ENCODE measurements at regions not wholly inside any gene's neighbourhood (a gene's known extent, or its start where the extent isn't known, plus 50 kb on each side); places are given as distances from the start of the nearest gene placed in this dataset.
"Not testable (repeated sequence)": the region's sequence is repeated elsewhere in the genome, so short reads cannot be mapped to it uniquely, and the experiment has no call there.

DNA sequence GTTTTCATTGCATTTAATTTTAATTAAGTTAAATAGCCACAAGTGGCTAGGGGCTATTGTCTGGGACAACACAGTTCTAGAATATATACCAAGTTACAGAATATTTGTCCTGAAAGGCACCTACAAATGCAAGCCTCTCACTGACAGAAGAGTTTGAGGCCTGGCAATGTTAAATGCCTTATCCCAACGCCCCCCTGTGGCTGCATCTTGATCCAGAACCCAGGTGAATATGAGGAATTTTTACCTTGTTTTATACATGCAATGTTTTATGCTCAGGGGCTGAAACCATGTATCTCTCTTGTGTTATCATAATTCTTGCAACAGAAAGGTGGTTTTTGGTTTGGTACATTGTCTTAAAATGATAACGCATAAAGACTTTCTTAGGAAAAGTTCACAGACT, 71.8 kb upstream of the SEC11C start:
- H3K4me3 Mint-ChIP-seq, result no peak overlapping the region
- H3K4me1 Mint-ChIP-seq (ENCODE audit: low read depth), result peaks cover 4% of the 10 kb centered on the region
- no peaks in the 10 kb centered on the region for H3K36me3 Mint-ChIP-seq (ENCODE audit: low read depth)
- H3K9me3 Mint-ChIP-seq, result no peaks in the 10 kb centered on the region
- peaks cover 6% of the 10 kb centered on the region for H3K27me3 Mint-ChIP-seq
- H3K27ac Mint-ChIP-seq, result no peak overlapping the region
- no peak for DNase-seq

DNA sequence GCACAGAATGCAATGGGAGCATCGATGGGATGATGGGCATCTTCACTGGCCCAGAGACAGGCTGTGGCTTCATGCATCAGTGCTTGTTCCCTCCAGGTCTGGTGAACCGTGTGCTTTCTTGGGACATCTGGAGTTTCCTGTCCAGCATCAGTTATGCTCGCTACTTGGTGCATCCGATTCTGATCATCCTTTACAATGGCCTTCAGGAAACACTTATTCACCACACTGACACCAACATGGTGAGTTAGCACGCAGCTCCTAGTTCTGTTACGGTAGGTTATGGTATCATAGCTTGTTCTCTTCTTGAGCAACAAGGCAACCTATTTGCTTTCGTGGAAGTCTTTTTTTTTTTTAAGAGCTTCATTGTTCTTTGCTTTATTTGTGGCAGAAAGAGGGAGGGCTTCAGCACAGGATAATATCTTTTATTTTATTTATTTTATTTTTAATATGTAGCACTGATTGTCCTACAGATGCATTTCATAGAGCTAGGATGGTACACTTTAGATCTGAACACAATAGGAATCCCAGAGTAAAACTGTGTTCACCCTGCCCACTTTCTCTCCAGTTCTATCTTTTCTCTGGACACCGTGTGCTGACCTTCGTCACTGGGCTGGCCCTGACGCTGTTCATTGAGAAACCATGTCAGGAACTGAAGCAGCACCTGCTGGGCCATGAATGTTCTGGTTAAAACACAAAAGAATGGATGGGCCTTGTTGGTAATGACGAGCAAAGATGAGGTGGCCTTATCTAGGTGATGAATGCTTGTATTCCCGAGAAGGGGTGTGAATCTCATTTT, 71.2 kb upstream of the SEC11C start:
- peaks cover 5% of the 10 kb centered on the region for H3K27me3 Mint-ChIP-seq
- H3K9me3 Mint-ChIP-seq, result no peaks in the 10 kb centered on the region
- H3K36me3 Mint-ChIP-seq (ENCODE audit: low read depth), result no peaks in the 10 kb centered on the region
- DNase-seq, result no peak
- no peak overlapping the region for H3K4me3 Mint-ChIP-seq
- no peak overlapping the region for H3K27ac Mint-ChIP-seq
- H3K4me1 Mint-ChIP-seq (ENCODE audit: low read depth), result peaks cover 6% of the 10 kb centered on the region

DNA sequence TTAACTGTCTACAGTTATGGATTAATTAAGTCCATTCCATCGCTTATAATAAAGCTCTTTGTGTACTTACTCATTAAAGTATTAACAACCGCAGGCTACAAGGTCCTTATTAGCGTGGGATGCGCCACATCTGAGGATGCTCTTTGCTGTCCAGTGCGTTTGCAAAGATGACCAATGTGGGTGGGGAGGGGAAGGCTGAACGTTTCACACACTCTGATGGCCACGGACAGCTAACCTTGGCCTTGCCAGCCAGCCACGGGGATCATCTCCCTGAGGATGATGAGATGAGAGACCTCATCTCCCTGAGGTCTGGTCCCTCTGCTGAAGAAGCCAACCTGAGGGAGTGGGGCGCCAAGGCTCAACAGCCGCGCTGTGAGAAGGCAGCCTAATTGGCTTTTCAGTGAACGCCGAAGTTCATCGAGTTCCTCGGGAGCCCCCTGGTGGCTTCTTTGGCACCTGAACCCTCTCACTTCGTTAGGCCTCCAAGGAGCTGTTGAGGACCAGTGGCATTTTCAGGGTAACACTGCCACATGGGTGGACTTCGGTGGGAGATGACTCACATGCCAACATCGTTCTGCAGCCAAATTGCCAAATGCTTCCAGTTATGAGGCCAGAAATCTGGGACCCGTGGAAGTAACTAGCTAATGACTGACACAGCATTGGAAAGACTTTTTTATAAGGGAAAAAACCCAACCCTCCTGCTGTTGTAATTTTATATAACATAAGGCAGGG, 69.3 kb upstream of the SEC11C start:
- Mint-ChIP-seq H3K4me3 (no peak overlapping the region), H3K4me1 (ENCODE audit: low read depth) (peaks cover 6% of the 10 kb centered on the region), H3K36me3 (ENCODE audit: low read depth) (no peaks in the 10 kb centered on the region), H3K27ac (no peak overlapping the region), H3K9me3 (no peaks in the 10 kb centered on the region), H3K27me3 (peaks cover 4% of the 10 kb centered on the region)
- peak; percentile 86 for DNase-seq

DNA sequence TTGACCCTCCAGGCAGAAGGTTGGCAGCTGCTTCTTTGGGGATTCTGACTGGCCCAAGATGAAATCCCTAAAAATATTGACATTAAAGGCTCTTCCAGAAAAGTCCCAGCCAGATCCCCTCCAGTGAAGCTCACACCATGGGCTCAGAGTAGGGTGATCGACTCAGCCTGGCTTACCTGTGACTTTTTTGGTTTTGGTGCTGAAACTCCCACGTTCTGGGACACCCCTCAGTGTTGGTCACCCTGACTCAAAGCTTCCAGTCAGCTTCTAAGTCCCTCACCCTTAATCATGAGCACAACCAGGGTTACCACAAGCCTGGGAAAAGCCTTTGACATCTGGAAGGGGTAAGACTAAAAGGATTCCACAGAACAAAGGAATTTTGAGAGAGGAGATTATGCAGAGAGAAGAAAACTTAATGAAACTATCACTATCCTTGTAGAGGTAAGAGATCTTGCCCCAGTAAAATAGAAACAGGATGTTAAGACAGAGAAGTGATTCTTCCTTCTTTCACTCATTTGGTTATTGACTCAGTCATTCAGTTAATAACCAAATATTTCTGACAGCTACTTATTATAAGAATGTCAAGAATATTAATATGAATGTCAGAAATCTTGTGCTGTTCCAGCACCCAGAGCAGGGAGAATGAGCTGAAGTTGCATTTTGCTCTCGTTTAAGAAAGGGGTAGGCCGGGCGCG, 66.8 kb upstream of the SEC11C start:
- Mint-ChIP-seq H3K4me1 (ENCODE audit: low read depth) (peaks cover 6% of the 10 kb centered on the region), H3K4me3 (no peak overlapping the region), H3K27ac (no peak overlapping the region), H3K9me3 (no peaks in the 10 kb centered on the region), H3K27me3 (peaks cover 16% of the 10 kb centered on the region), H3K36me3 (ENCODE audit: low read depth) (no peaks in the 10 kb centered on the region)
- DNase-seq, result no peak

DNA sequence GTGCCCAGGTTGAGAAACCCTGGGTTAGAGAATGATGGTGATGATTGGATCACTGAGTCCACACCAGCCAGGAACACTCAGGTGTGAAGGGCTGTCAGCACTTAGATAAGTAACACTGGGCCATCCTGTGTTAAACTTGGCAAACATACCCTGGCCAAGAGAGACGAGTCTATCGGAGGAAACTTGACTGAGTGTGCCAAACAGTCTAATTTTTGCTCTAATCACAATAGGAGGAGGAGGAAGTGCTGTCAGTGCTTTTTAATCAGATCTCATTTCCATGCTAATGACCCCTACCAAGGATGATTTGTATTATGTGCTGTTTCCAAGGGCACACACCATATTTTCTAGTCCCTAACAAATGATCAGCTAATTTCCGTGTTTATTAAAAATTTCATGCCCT, 63.8 kb upstream of the SEC11C start:
- Mint-ChIP-seq H3K4me3 (no peak overlapping the region), H3K9me3 (no peaks in the 10 kb centered on the region), H3K27ac (no peak overlapping the region), H3K36me3 (ENCODE audit: low read depth) (no peaks in the 10 kb centered on the region), H3K27me3 (peaks cover 29% of the 10 kb centered on the region), H3K4me1 (ENCODE audit: low read depth) (peaks cover 5% of the 10 kb centered on the region)
- DNase-seq, result no peak

DNA sequence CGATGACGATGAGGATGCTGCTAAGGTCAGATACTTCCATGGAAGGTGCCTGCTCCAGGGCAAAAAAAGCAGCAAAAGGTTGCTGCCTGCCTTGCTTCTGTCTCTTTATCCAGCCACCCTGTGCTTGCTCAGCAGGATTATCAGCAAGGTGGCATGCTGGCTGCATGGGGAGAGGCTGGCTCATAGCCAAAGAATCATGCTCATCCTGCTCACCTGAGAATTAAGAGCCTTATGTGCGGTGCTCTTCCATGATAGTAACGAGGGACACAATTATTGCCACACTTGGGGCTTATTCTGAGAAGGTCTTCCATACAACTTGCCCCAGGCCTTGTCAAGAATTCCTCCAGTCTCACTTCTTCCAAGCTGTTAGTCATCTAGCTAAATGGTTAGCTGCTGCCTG, 60.4 kb upstream of the SEC11C start:
- H3K27ac Mint-ChIP-seq, result no peak overlapping the region
- peaks cover 49% of the 10 kb centered on the region for H3K27me3 Mint-ChIP-seq
- no peak for DNase-seq
- no peak overlapping the region for H3K4me3 Mint-ChIP-seq
- peaks cover 5% of the 10 kb centered on the region for H3K4me1 Mint-ChIP-seq (ENCODE audit: low read depth)
- no peaks in the 10 kb centered on the region for H3K9me3 Mint-ChIP-seq
- no peaks in the 10 kb centered on the region for H3K36me3 Mint-ChIP-seq (ENCODE audit: low read depth)

DNA sequence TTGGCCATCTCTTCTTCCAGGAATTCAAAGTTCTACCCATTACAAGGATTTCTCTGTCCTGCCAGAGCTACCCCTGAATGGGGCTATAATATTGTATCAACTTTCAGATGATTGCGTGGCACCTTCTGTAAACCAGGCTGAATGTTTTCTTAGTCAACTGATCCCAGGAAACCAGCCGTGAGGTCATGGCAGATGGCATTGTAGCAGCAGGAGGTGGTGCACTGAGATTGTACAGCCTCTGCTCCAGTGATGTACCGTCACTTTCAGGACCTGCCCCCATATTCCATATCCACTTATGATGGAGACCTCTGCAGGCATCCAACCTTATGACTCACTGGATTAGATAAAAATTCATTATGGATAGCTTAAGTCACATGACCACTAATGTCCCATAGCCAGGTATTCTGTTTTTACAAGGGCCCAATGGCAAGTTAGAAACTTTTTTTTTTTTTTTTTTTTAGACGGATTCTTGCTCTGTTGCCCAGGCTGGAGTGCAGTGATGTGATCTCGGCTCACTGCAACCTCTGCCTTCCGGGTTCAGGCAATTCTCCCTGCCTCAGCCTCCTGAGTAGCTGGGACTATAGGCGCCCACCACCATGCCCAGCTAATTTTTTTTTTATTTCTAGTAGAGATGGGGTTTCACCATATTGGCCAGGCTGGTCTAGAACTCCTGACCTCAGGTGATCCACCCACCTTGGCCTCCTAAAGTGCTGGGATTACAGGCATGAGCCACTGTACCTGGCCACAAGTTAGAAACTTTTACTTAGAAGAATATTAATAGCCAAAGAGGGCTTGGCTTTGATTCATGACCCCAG, 59.8 kb upstream of the SEC11C start:
- not testable (repeated sequence) for H3K27ac Mint-ChIP-seq; H3K9me3 Mint-ChIP-seq; H3K4me3 Mint-ChIP-seq; H3K4me1 Mint-ChIP-seq (ENCODE audit: low read depth); H3K36me3 Mint-ChIP-seq (ENCODE audit: low read depth); DNase-seq
- H3K27me3 Mint-ChIP-seq, result peaks cover 50% of the 10 kb centered on the region

DNA sequence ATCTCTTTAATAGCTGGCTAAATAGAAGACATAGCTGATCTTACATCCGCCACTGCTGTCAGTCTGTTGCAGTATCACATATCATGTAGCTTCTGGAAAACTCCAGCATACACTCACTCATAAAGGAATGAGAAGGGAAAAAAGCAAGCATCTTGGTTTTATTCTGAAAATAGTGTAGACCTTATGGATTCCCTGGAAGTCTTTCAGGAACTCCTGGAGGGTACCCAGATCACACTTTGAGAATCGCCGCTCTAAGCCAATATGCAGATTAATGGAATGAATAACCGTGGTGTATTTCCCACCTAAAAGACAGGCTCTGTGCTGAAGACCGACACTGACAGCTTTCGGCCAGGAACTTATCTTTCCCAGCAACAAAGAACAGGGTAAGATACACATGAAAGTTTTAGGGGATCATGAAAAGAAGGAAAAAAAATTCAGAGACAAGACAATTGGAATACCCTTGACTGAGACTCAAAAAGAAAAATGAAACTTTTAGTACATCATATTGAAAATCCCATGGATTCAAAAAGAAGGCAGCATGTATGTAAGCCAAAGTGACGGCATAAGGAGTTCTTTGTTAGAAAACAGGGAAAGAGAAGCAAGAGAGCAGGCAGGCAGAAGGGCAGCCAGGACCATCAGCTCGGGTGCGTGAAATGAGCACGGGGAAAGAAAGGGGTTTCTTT, 56.4 kb upstream of the SEC11C start:
- H3K9me3 Mint-ChIP-seq, result no peaks in the 10 kb centered on the region
- peaks cover 35% of the 10 kb centered on the region for H3K27me3 Mint-ChIP-seq
- no peak for DNase-seq
- H3K4me1 Mint-ChIP-seq (ENCODE audit: low read depth), result peaks cover 11% of the 10 kb centered on the region
- H3K4me3 Mint-ChIP-seq, result no peak overlapping the region
- no peaks in the 10 kb centered on the region for H3K36me3 Mint-ChIP-seq (ENCODE audit: low read depth)
- H3K27ac Mint-ChIP-seq, result no peak overlapping the region

DNA sequence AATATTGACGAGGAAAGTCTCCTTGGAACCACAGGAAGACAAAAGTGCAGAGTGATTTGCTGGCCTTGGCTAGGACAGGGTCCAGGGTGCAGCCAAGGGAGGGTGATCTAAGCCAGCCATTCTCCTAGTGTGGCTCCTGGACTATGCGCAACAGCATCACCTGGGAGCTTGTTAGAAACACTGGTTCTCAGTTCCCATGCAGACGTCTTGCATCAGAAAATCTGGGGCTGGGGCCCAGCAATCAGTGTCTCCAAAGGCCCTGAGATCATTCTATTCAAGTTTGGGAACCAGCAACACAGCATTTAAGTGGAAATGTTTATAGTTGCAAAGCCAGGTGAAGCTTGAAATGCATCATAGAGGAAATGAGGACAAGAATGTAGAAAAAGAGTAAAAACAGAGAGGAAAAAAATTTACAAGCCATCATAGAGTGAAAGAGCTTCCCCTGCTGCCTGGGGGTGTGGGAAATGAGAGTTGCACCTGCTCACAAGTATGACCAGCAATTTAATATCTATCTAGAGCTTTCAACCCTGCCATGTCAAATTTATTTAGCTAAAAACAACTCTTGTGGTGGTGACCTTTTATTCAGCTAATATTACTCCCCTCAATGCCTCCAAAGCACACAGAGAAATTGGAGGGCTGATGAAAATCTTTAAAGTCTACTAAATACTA, 54.4 kb upstream of the SEC11C start:
- H3K36me3 Mint-ChIP-seq (ENCODE audit: low read depth), result no peaks in the 10 kb centered on the region
- H3K4me3 Mint-ChIP-seq, result no peak overlapping the region
- DNase-seq, result no peak
- H3K4me1 Mint-ChIP-seq (ENCODE audit: low read depth), result peaks cover 11% of the 10 kb centered on the region
- H3K9me3 Mint-ChIP-seq, result no peaks in the 10 kb centered on the region
- H3K27me3 Mint-ChIP-seq, result peaks cover 28% of the 10 kb centered on the region
- H3K27ac Mint-ChIP-seq, result no peak overlapping the region

DNA sequence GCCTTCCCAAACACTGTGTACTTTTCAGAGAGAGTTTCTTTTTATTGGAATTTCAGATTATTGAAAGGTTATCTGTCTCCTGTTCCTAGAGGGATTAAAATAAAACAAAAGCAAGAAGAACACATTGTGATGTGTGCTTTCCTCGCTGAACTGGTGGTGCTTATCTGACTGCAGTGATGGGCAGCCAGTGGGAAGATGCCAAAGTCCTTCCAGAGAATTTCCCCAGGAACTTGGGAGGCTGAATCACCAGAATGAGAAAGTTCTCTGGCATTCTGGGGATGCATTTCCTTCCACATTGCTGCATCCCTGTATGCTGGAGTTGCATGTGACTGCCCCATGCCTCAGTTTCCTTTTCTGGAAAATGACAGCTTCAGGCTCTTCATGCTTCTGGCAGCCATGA, 53.9 kb upstream of the SEC11C start:
- DNase-seq, result no peak
- Mint-ChIP-seq H3K36me3 (ENCODE audit: low read depth) (no peaks in the 10 kb centered on the region), H3K27me3 (peaks cover 25% of the 10 kb centered on the region), H3K4me3 (no peak overlapping the region), H3K27ac (no peak overlapping the region), H3K9me3 (no peaks in the 10 kb centered on the region), H3K4me1 (ENCODE audit: low read depth) (peaks cover 11% of the 10 kb centered on the region)

DNA sequence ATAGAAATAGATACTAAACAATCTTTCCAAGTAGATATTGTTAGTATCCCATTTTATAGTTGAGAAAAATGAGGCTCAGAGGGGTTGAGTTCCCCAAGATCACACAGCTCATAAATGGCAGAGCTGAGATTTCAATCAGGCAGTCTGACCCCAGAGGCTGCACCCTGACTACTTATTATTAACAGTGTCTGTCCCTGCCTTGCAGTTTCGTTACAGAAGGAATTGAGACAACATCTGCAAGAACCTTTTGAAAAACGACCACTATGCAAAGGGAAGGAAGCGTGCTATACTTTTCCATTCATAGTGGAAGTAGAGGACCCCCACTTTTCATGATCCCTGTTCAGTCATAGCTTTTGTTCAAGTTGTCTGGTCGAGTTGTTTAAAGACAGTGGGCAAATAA, 53.2 kb upstream of the SEC11C start:
- DNase-seq, result no peak
- Mint-ChIP-seq H3K36me3 (ENCODE audit: low read depth) (no peaks in the 10 kb centered on the region), H3K27me3 (peaks cover 25% of the 10 kb centered on the region), H3K9me3 (no peaks in the 10 kb centered on the region), H3K27ac (no peak overlapping the region), H3K4me1 (ENCODE audit: low read depth) (peaks cover 11% of the 10 kb centered on the region), H3K4me3 (no peak overlapping the region)

DNA sequence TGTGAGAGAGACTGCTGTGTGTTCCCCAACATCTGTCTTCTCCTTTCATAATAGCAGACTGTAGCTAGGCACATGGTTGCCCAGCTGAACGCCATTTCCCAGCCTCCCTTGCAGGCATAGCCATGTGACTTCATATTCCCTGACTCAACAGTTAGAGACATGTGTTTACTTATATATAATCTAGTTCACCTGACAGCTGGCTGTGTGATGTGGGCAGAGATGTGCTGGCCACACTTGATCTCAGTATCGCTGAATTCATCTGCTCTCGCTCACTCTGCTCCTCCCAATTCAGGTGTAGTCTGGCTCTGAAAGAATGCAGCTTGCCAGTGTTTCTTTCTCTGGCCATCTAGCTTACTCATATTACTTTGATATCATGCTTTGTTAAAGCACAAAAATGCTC, 52.3 kb upstream of the SEC11C start:
- Mint-ChIP-seq H3K27me3 (peaks cover 20% of the 10 kb centered on the region), H3K27ac (no peak overlapping the region)

More for the DNA sequence above, 52.3 kb upstream of the SEC11C start:
- Mint-ChIP-seq H3K4me3 (no peak overlapping the region), H3K4me1 (ENCODE audit: low read depth) (peaks cover 11% of the 10 kb centered on the region), H3K9me3 (no peaks in the 10 kb centered on the region), H3K36me3 (ENCODE audit: low read depth) (no peaks in the 10 kb centered on the region)
- no peak for DNase-seq
